ENCODE measurements at regions not wholly inside any gene's neighbourhood (a gene's known extent, or its start where the extent isn't known, plus 50 kb on each side); places are given as distances from the start of the nearest gene placed in this dataset.
A peak's percentile ranks its signal among the peaks of the same experiment; 100 is the strongest.
"Not testable (repeated sequence)": the region's sequence is repeated elsewhere in the genome, so short reads cannot be mapped to it uniquely, and the experiment has no call there.

DNA sequence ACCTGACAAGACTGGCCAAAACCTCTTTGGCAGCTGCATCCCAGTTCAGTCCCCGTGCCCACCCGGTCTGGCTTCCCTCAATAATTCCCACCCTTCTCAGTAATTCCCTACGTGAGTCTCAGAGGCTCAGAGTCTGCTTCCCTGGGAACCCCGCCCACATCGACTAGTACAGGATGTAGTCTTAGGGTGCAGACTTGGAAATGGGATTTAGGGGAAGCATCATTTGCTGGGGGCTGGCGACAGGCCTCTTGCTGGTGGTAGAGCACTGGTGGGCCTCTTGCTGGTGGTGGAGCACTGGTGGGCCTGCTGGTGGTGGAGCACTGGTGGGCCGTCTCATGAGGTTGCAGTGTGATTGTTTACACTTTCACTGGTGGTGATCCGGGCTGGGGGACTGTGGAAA, 199.5 kb upstream of the B3GAT1 start:
- no peak for DNase-seq

DNA sequence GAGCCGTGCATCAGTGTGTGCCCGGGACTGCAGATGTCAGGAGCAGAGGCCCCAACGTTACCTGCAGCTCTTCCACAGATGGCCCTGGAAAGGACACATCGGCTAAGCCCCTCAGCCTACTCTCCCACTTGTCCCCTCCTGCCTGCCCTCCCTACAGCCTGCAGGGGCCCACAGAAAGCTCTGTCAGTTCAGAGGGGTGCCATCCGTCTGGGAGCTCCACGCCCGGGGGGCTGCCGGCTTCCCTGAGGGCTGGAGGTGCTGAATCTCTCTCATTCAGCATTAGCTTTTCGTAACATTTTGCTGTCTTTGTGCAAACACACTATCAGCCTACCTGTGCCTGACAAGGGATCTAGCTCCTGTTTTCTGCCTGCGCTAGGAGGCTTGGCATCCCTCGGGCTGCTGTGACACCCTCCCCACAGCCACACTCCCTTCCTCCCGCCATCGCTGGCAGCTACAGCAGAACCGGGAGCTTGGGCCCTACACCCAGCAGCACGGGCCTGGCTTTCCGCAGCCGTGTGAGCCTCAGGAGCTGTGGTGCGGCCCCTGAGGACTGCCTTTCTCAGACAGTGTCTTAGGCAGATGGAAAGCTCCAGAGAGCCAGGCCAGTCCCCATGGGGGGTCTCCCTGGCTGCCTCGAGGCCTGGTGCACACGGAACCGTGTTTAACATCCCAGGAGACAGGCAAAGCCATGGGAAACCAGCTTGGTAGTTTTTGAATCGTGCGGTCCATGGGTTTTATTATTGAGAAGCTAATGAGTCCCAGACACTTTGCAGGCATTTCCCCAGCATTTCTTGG, 198.3 kb upstream of the B3GAT1 start:
- no peak for DNase-seq

DNA sequence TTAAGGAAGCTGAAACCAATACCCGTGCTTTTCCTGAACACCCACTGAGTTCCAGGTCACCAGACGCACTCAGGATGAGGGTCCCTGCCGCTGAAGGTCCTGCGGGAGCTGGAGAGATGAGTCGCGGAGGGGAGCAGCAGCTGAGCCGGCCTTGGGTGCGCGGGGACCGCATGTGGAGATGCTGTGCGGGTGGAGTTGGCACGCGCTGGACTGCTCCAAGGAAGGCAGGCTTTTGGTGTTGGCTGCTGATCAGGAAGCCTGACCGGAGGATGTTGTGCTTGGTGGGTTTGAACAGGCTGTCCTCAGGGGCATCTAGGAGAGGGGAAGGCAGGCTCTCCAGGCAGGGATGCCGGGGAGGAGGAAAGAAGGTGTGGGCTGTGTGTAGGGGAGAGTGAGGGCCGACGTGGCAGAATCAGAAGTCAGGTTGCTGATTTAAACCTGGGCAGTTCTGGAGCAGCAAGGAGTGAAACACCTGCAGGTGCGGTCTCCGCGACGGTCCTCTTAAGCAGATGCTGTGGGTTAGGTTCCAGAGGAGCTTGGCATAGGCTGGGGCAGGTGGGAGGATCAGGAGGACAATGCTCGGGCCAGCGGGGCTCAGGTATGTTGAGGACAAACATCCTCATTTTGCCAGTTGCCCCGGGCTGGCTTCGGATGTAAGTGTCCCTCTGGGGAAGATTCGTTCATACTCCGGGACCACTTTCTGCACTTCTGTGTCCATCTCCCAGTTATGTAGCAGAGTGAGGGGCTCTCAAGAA, 197.5 kb upstream of the B3GAT1 start:
- DNase-seq = no peak

DNA sequence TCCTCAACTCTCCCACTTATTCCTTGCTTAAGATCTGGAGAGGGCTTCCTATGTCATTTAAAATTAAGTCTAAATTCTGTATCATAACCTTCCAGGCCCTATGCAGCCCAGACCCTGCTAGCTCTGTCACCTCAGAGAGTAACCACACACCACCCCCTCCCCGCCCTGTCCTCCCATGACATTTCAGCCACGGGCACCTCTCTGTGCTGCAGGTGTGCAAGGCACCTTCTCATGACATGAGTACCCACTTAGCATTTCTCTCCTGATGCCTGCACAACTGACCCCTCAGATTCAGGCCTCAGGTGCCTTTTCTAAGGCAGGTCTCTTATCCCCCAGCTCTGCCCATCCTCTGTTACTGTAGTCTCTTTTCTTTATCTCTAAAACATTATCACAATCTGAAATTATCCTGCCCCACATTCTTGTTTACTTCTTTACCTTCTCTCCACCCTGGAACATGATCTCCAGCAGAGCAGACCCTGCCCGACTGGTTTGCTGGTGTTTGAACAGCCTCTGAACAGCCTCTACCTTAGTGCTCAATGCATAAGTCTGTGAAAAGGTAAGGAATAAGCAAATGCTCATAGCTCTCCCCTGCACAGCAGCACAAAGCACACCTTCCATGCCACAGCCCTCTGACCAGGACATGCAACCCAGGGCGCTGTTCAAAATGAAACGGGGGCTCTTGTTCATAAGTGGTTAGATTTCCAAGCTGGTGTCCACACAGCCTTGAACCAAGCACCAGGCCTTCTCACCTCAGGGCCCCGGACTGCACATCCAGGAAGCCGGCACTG, 196.1 kb upstream of the B3GAT1 start:
- no peak for DNase-seq

DNA sequence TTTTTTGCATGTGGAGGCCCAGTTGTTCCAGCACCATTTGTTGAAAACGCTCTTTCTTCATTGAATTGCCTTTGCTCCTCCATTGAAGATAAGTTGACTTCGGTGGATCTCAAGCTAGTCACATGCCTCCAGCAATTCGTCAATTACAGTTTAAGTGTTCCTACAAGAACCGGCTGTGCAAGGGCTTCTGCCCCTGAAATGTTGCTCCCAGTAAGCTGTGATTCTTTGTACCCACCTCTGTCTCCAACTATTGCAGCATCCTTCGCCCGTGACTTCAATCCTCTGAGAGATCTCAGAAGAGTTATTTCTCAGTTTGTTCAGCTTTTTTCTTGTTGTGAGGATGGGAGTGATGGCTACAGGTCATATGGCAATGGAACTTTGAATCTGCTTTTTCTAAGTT, 194.2 kb upstream of the B3GAT1 start:
- DNase-seq = no peak

DNA sequence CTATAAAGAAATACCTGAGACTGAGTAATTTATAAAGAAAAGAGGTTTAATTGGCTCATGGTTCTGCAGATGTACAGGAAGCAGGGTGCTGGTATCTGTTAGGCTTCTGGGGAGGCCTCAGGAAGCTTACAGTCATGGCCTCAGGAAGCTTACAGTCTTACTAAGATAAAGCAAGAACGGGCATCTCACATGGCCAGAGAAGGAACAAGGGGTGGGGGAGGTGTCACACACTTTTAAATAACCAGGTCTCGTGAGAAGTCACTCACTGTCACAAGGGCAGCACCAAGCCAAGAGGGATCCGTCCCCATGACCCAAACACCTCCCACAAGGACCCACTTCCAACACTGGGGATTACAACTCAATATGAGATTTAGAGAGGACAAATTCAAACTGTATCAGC, 192.8 kb upstream of the B3GAT1 start:
- DNase-seq = no peak

DNA sequence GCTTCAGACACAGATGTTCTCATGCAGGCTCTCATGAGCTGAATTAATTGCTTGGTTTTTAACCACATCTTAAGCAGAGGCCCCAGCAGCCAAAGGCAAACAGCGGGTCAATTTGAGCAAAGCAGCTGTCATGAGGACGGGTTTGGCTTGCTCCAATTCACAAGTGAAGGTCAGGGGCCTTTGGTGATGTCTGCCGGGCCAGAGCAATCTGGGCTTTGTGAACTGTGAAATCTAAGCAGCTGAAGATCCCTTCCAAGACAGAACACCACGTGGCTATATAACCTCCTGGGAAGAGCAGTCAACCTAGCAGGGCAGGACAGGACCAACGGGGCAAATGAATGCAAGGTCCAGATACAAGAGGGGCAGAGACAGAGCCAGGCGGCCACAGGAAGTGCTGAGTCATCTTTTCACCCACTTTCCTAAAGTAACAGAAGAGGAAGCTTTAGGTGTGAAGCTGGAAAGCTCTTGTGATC, 187.3 kb upstream of the B3GAT1 start:
- DNase-seq = no peak

DNA sequence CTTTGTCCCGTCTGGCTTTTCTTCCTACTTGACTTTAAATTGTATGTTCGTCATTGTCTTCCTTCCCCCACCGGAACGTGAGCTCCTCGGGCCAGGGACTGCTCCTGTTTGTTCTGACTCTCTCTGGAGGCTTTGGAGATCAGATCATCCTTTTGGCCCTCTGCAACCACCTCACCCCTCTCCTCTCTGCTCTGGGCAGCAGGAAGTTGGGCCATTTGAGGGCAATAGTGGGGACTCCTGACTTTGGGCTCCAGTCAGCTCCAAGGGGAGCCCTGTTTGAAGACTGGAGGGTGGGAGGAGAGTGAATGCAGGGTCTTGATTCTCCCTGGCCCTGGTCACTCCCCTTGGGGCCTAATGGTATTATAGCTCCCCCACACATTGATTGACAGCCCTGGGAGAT, 186.3 kb upstream of the B3GAT1 start:
- DNase-seq = no peak

DNA sequence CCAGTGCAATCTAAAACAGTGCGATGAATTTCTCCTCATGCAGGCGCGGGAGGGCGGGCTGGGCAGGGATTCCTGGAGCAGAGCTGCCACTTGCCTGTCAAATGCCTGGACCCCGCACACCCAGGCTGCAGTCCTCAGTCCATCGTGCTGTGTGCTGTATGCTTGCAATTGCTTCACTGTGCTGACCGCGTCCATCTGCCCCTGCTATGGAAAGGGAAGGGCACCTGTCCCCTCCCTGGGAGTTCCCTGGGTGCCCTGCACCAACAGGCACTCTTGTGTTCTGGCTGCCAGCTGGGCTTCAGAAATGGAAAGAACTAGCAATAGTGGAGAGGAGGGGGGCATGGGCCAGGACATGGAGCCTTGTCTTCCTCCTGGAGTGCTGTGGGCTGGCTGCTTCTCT, 185.4 kb upstream of the B3GAT1 start:
- DNase-seq = no peak

DNA sequence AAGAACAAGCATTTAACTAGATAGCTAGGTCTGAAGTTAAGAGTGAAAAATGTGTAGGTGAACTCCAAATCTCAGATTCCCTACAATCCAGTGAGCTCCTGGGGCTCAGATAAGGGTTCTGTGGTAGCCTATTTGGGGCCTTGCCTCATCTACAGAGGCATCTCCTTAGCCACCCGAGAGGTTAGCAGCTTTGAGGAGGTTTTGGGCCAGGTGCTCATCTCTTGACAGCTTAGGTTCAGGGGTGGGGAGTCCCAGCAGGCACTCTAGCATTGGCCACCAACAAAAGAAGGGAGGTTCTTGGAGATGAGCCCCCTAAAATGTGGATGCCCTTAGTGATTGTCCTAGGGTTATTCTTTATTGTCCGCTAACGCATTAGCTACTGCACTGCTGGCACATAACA, 184.4 kb upstream of the B3GAT1 start:
- no peak for DNase-seq

DNA sequence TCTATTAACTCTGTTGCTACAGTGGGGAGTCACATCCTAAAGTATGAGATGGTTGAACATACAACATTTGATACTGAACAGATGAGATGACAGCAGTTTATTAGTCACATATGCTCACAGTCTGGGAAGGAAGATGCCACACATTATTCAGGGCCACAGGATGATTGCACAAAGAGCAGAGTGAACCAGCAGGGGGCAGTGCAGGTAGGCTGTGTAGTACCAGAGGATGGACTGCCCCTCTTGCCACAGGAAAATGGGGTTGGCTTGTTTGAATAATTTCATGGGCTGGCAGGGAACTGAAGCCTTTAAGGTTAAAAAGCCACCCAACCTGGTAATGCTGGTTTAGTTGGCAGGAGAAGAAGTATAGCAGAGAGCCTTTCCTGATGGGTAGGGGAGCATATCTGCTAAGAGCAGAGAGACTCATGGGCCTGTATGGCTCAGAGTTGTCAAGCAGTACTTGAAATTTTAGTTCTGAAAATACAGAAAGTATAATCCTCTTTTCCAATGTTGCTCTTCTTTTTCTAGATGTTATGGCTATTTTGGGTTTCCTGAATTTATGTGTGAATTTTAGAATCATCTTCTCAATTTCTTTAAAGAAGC, 180.4 kb upstream of the B3GAT1 start:
- peak; percentile 10 for DNase-seq

DNA sequence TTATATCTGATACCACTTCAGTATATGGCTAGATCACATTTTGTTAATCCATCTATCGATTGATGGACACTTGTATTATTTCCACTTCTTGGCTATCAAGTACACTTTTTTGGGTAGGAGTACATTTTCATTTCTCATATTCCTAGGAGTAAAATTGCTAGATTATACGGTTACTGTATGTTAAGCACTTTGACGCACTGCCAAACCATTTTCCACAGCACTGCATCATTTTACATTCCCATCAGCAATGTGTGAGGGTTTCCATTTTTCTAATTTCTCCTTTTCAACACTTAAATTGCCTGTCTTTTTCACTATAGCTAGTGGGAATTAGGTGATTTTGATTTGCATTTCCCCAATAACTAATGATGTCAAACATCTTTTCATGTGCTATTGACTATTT, 179.3 kb upstream of the B3GAT1 start:
- no peak for DNase-seq

DNA sequence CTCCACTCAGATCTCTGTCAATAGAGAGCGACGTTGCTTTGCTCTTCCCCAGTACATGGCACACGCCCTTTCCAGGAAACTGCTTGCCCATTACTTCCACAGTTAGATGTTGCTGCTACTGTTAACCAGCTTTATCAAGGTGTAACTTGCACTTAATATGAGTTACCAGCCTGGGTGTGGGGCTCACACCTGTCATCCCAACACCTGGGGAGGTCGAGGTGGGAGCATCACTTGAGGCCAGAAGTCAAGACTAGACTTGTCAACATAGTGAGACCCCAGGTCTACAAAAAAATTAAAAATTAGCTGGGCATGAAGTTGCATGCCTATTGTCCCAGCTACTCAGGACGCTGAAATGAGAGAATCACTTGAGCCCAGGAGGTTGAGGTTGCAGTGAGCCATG, 177.1 kb upstream of the B3GAT1 start:
- DNase-seq = no peak

DNA sequence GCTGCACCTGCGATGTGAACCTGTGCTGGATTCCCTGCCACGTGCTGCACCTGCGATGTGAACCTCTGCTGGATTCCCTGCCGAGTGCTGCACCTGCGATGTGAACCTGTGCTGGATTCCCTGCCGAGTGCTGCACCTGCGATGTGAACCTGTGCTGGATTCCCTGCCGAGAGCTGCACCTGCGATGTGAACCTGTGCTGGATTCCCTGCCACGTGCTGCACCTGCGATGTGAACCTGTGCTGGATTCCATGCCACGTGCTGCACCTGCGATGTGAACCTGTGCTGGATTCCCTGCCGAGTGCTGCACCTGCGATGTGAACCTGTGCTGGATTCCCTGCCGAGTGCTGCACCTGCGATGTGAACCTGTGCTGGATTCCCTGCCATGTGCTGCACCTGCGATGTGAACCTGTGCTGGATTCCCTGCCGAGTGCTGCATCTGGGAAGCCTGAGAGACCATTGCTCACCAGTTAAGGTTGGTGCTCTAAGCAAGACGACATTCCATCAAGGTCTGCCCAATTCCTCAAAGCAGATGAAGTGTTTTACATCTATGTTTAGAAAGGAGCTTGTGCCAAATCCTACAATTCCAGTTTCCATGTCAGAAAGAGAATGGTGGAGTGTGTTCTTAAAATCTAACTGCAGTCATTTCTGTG, 176.5 kb upstream of the B3GAT1 start:
- DNase-seq = not testable (repeated sequence)

DNA sequence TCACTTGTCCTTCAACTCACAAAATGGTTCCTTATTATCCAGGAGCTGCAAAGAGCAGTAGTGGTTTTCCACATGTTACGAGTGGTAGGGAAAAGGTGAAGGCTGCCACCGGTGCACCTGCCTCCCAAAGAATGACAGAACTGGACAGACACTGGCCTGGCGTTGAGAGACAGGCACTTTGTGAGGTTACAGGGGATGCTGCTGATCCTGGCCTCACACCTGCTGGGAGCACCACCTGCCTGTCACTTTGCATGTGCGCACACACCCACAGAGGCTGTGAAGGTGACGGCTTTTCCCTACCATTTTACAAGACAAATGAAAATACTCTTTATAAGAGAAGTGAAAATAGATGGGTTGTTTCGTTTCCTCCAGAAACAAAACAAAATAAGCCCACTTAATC, 175.3 kb upstream of the B3GAT1 start:
- DNase-seq = no peak

DNA sequence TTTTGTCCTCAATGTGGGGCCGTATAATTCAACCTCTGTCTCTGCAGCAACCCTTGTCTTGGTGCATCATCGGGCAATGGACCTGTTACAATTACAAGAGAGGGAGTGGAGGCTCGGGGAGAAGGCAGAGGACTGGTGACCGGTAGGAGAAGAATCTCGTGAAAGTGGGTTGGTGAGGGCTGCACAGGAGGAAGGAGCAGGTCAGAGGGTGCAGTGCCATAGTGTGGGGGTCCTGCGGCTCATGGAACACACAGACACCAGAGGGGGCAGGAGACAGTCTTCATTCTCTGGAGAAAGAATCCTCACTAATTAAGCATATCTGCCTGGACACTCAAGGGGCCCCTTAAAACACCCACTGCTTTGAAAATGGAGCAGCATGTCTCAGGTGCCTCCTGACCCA, 174.7 kb upstream of the B3GAT1 start:
- no peak for DNase-seq

DNA sequence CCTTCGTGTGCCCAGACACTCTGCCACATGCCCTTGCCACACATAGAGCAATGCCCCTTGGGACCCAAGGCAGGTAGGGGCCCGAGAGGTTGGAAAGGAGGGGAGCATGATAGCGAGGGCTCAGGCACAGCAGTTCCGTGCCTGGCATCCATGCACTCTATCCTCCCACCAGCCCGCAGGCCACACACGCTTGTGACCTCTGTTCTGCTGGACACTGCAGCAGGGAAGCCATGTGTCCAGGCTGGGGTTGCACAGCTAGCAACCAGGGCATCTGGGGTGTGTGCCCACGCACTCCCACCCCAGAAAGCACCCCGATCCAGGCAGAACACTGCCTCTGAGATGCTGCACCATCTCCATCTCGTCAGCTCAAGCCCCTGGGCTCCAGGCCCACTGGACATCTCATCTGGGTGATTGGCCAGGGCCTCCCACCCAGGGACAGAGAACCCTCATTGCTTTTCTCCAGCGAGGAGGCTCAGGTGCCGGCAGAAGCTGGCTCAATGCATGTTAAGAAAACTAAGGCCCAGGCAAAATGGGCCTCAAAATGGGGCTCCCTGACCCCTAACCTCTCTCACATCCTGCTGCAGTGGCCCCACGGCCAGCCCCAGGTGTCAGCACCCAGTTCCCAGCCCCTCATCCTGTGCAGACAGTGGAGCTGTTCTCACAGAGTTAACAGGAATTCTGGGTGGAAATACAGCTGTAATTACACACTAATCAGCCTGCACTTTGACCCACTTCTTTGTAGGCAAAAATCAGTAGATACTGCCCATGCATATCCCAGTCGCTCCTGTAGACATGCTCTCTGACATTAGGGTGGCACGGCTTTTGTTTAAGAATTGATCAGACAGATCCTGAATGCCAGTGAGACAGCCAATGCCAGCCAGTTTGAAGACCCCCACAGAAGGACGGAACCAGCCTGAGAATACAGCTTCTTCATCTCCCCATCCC, 173.9 kb upstream of the B3GAT1 start:
- no peak for DNase-seq

DNA sequence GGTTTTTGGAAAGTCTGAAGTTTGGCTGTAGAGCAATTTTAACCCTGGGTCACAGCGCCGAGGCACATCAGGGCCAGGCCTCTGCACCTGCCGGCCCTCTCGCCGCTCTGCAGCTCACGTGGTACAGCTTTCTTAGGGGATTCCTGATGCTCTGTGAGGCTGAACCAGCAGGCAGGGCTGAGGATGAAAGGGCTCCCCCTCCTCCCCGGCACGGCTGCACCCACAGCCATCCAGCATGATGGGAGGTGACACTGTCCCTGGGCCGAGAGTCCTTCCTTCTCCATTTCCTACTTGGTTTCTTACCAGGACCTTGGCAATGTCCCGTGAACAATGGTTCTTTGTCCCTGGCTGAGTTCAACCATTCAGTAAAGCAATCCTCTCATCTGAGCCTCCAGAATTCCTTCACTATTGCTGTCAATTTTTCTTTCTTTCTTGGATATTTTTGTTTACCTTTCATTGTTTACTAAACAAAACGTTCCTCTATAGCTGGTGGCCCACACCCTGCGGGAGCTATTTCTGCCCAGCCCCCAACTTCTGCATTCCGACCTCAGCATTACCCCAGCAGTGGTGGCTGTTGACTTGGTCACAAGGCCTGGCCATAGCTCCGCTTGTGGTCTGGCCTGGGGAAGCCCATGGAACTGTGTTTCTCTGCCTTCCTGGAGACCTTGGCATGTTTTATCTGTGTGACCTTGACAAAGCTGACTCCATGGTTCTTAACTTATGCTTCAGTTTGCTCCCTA, 172.8 kb upstream of the B3GAT1 start:
- DNase-seq = no peak

DNA sequence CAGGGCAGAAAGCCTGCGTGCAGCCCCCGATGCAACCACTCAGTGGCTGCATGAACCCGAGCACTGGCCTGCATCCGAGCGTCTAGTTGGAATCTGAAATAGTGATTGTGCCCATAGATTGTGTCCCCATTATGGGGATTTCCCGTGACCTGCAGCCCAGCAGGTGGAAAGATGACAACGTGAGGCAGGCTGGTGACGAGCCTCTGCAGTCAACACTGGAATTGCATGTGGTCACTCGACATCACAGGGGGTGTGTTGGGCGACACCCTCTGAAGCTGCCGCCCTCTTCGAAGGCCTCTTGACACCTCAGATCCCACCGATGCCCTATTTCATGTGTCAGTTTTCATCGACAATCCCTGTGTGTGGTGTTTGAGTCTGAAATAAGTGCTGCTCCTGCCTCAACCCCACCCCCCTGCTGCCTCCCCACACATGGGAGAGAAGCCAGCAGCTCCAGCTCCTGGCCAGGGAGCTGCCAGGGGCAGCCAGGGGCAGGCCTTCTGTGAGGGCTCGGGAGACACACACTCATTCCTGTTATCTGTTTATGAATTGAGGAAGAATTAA, 172.0 kb upstream of the B3GAT1 start:
- no peak for DNase-seq

DNA sequence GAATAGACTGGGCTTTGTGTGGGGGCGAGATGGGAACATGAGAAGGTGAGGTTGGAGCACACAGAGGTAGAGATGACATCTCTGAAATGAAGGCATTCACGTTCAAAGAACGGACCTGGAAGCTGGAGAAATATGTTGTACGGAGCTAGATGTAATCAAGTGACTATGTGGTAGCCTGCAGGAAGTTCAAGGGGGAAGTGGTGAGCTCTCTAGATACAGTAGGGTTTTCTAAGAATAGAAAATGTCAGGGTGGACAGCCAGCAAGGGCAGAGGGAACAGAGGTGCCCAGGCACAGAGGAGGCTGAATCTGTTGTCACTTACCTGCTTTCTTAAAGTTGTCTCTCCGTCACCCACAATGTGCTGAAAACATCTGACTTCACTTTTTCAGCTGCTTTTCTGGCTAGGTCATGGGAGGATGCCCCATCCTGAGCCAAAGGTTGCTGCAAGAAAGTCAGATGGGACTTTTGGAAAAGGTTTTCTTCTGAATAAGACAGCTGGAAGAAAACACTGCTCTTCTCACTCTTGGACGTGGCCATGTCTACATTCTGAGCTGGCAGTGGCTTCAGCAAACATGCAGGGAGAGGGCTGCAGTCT, 171.5 kb upstream of the B3GAT1 start:
- DNase-seq = no peak
